BJ (cell line): ENCODE measurements at regions not wholly inside any gene's neighbourhood (a gene's known extent, or its start where the extent isn't known, plus 50 kb on each side); places are given as distances from the start of the nearest gene placed in this dataset.

Source experiments
- CTCF ChIA-PET: fragments of 350-600 bp; formaldehyde crosslinking; extraction: SDS; loops from one replicate; lab custom pipeline; 2021; ENCODE audit warnings: antibody characterized with exemption, inconsistent platforms; lab: Yijun Ruan, JAX
- POLR2A ChIA-PET: fragments of 300-600 bp; sonication (Branson Sonifier 250); formaldehyde crosslinking; extraction: SDS; loops from one replicate; lab custom pipeline; 2021; ENCODE audit warnings: antibody characterized with exemption; lab: Charles Lee
- DNase-seq: peaks from one replicate; pipeline ENCODE4 v3.0.0-alpha.2; 2011; ENCODE audit warnings: low read depth
- H3K27me3 ChIP-seq: 2 replicates; pipeline ENCODE4 v1.6.0; 2011; ENCODE audit warnings: low read length; ENCODE audit not compliant: control insufficient read depth, insufficient read depth
- H3K36me3 ChIP-seq: 2 replicates; pipeline ENCODE4 v1.5.1; 2011; ENCODE audit warnings: low read length; ENCODE audit not compliant: control insufficient read depth, insufficient read depth
- H3K4me3 ChIP-seq: 2 replicates; pipeline ENCODE4 v1.5.1; 2011; ENCODE audit warnings: low read depth, mild to moderate bottlenecking, control low read depth, low read length
- CTCF ChIP-seq: IDR thresholded peaks from 2 replicates; pipeline ENCODE4 v1.5.1; 2011; ENCODE audit warnings: low read depth, mild to moderate bottlenecking, control low read depth, inconsistent platforms, low read length, moderate library complexity; ENCODE audit not compliant: insufficient read depth

- Histone ChIP-seq H3K36me3 (no peaks in the 10 kb centered on the region), H3K4me3 (no peak overlapping the region), H3K27me3 (no peaks in the 10 kb centered on the region)
- DNase-seq = peak; percentile 71
- CTCF ChIA-PET = no interaction called here
- no peak for TF ChIP-seq CTCF
- POLR2A ChIA-PET = no interaction called here
Observed at GRCh38 chr3:64291956-64292355, 66.7 kb upstream of the PRICKLE2 start.

- POLR2A ChIA-PET = no interaction called here
- H3K4me3 ChIP-seq = no peak overlapping the region
- TF ChIP-seq CTCF = no peak
- peak; percentile 57 for DNase-seq
- CTCF ChIA-PET = interaction anchor here (0.7 kb wide), 1 partner anchor 65 kb away, joined by 5 read pairs; no protein-coding TSS in a partner anchor
- H3K27me3 ChIP-seq = no peaks in the 10 kb centered on the region
- H3K36me3 ChIP-seq = no peaks in the 10 kb centered on the region
Observed at GRCh38 chr3:64291345-64291744, 66.1 kb upstream of the PRICKLE2 start.

GRCh38 chr3:64290864-64291263 lies 65.6 kb upstream of the PRICKLE2 start:
- H3K4me3 ChIP-seq = no peak overlapping the region
- no peak for TF ChIP-seq CTCF
- DNase-seq = no peak
- H3K36me3 ChIP-seq = no peaks in the 10 kb centered on the region
- POLR2A ChIA-PET = no interaction called here
- CTCF ChIA-PET = interaction anchor here (0.7 kb wide), 1 partner anchor 65 kb away, joined by 5 read pairs; no protein-coding TSS in a partner anchor
- H3K27me3 ChIP-seq = no peaks in the 10 kb centered on the region

- Histone ChIP-seq H3K27me3 (no peaks in the 10 kb centered on the region), H3K4me3 (no peak overlapping the region), H3K36me3 (no peaks in the 10 kb centered on the region)
- CTCF ChIA-PET = interaction anchor here (0.9 to 1.5 kb wide), 3 partner anchors 15 to 141 kb away, joined by 3 read pairs; no protein-coding TSS in a partner anchor
- no peak for TF ChIP-seq CTCF
- POLR2A ChIA-PET = no interaction called here
- no peak for DNase-seq
Observed at GRCh38 chr3:64290161-64290560, 64.9 kb upstream of the PRICKLE2 start.

- no peaks in the 10 kb centered on the region for H3K36me3 ChIP-seq
- no peak overlapping the region for H3K4me3 ChIP-seq
- no peaks in the 10 kb centered on the region for H3K27me3 ChIP-seq
- ChIA-PET CTCF (interaction anchor here (0.9 to 1.5 kb wide), 3 partner anchors 15 to 140 kb away, joined by 3 read pairs; no protein-coding TSS in a partner anchor), POLR2A (no interaction called here)
- TF ChIP-seq CTCF = no peak
- no peak for DNase-seq
Observed at GRCh38 chr3:64289622-64290021, 64.4 kb upstream of the PRICKLE2 start.
